Stimulated activated naive B cell treated with anti-CD40 and anti-IgM and Interleukin-4, amounts not matched to agents 10 μg/mL and 1 μg/mL and 100 μg/mL, for 72 hours (primary cell): ENCODE measurements at regions not wholly inside any gene's neighbourhood (a gene's known extent, or its start where the extent isn't known, plus 50 kb on each side); places are given as distances from the start of the nearest gene placed in this dataset.

Experiments used
- ATAC-seq, 2 donors: fragments of 150-1000 bp; cut with Tn5 transposase; replicated peaks; 2 replicates each; pipeline ENCODE4 v1.10.0; 2021; ENCODE audit warnings: moderate library complexity in 1 of 2
- DNase-seq: peaks from one replicate; pipeline ENCODE4 v3.0.0; 2021
- H3K27ac Mint-ChIP-seq: one replicate; pipeline ENCODE4 v1.8.0; 2022; ENCODE audit warnings: mild to moderate bottlenecking, mixed read lengths
- H3K27me3 Mint-ChIP-seq, 2 donors: one replicate each; pipeline ENCODE4 v1.8.0; 2022; ENCODE audit warnings: mixed read lengths in 2 of 2
- H3K36me3 Mint-ChIP-seq, 2 donors: one replicate each; pipeline ENCODE4 v1.8.0; 2022; ENCODE audit warnings: mixed read lengths in 2 of 2, mild to moderate bottlenecking in 1 of 2
- H3K4me1 Mint-ChIP-seq, 2 donors: one replicate each; pipeline ENCODE4 v1.8.0; 2022; ENCODE audit warnings: mixed read lengths in 2 of 2, mild to moderate bottlenecking in 1 of 2
- H3K4me3 Mint-ChIP-seq, 2 donors: one replicate each; pipeline ENCODE4 v1.8.0; 2022; ENCODE audit warnings: mild to moderate bottlenecking in 2 of 2, mixed read lengths in 2 of 2, moderate library complexity in 1 of 2
- H3K9me3 Mint-ChIP-seq, 2 donors: one replicate each; pipeline ENCODE4 v1.8.0; 2022; ENCODE audit warnings: mixed read lengths in 2 of 2, mild to moderate bottlenecking in 1 of 2

GRCh38 chr14:42437809-42438208 is 831.1 kb downstream of the LRFN5 start:
- DNase-seq: no peak
- peak; percentile 34 to 57 for ATAC-seq
- H3K4me3 Mint-ChIP-seq: no peak overlapping the region
- H3K27ac Mint-ChIP-seq: no peak overlapping the region
- H3K36me3 Mint-ChIP-seq: no peaks in the 10 kb centered on the region
- no peaks in the 10 kb centered on the region for H3K27me3 Mint-ChIP-seq
- peaks cover 0 to 3% of the 10 kb centered on the region in 2 donors for H3K9me3 Mint-ChIP-seq
- H3K4me1 Mint-ChIP-seq: peaks cover 0 to 3% of the 10 kb centered on the region in 2 donors

- ATAC-seq (no peak), DNase-seq (no peak)
- no peaks in the 10 kb centered on the region for H3K27me3 Mint-ChIP-seq
- no peaks in the 10 kb centered on the region for H3K36me3 Mint-ChIP-seq
- peaks cover 6 to 8% of the 10 kb centered on the region in 2 donors for H3K9me3 Mint-ChIP-seq
- H3K27ac Mint-ChIP-seq: peak overlapping the region; percentile 43
- peak overlapping the region in 1 of 2 donors; percentile 7 for H3K4me3 Mint-ChIP-seq
- H3K4me1 Mint-ChIP-seq: peaks cover 6 to 11% of the 10 kb centered on the region in 2 donors
Observed at GRCh38 chr14:42429401-42429800, 822.7 kb downstream of the LRFN5 start.

GRCh38 chr14:42428996-42429395 is 822.3 kb downstream of the LRFN5 start:
- peaks cover 6 to 8% of the 10 kb centered on the region in 2 donors for H3K9me3 Mint-ChIP-seq
- peak overlapping the region in 1 of 2 donors; percentile 7 for H3K4me3 Mint-ChIP-seq
- peak overlapping the region; percentile 43 for H3K27ac Mint-ChIP-seq
- H3K36me3 Mint-ChIP-seq: no peaks in the 10 kb centered on the region
- peak; percentile 98 for ATAC-seq
- no peaks in the 10 kb centered on the region for H3K27me3 Mint-ChIP-seq
- H3K4me1 Mint-ChIP-seq: peaks cover 6 to 11% of the 10 kb centered on the region in 2 donors
- peak; percentile 56 for DNase-seq

GRCh38 chr14:42424501-42424900 is 817.8 kb downstream of the LRFN5 start:
- no peak for ATAC-seq
- H3K9me3 Mint-ChIP-seq: no peaks in the 10 kb centered on the region
- H3K27ac Mint-ChIP-seq: no peak overlapping the region
- H3K27me3 Mint-ChIP-seq: no peaks in the 10 kb centered on the region
- H3K4me1 Mint-ChIP-seq: peaks cover 8 to 10% of the 10 kb centered on the region in 2 donors
- DNase-seq: no peak
- H3K36me3 Mint-ChIP-seq: no peaks in the 10 kb centered on the region
- no peak overlapping the region for H3K4me3 Mint-ChIP-seq

- no peak for DNase-seq
- Mint-ChIP-seq H3K27me3 (no peaks in the 10 kb centered on the region), H3K4me1 (peaks cover 0 to 1% of the 10 kb centered on the region in 2 donors), H3K9me3 (no peaks in the 10 kb centered on the region), H3K27ac (no peak overlapping the region), H3K4me3 (no peak overlapping the region), H3K36me3 (no peaks in the 10 kb centered on the region)
- ATAC-seq: peak in 1 of 2 donors; percentile 58
Observed at GRCh38 chr14:42421377-42422078, 814.9 kb downstream of the LRFN5 start.

- Mint-ChIP-seq H3K4me3 (no peak overlapping the region), H3K4me1 (peaks cover 0 to 1% of the 10 kb centered on the region in 2 donors), H3K9me3 (no peaks in the 10 kb centered on the region), H3K27me3 (no peaks in the 10 kb centered on the region), H3K36me3 (no peaks in the 10 kb centered on the region), H3K27ac (no peak overlapping the region)
- DNase-seq (no peak), ATAC-seq (no peak)
Observed at GRCh38 chr14:42420071-42420470, 813.4 kb downstream of the LRFN5 start.

- ATAC-seq: no peak
- H3K9me3 Mint-ChIP-seq: peaks cover 0 to 5% of the 10 kb centered on the region in 2 donors
Observed at GRCh38 chr14:42407153-42407552, 800.5 kb downstream of the LRFN5 start.

GRCh38 chr14:42391146-42391834 is 784.6 kb downstream of the LRFN5 start:
- Mint-ChIP-seq H3K36me3 (no peaks in the 10 kb centered on the region), H3K27ac (no peak overlapping the region), H3K27me3 (no peaks in the 10 kb centered on the region), H3K4me1 (no peaks in the 10 kb centered on the region), H3K4me3 (no peak overlapping the region), H3K9me3 (peaks cover 0 to 3% of the 10 kb centered on the region in 2 donors)
- DNase-seq: no peak
- ATAC-seq: no peak

More at GRCh38 chr14:42407153-42407552, 800.5 kb downstream of the LRFN5 start:
- Mint-ChIP-seq H3K4me3 (no peak overlapping the region), H3K4me1 (no peaks in the 10 kb centered on the region), H3K27me3 (no peaks in the 10 kb centered on the region), H3K36me3 (no peaks in the 10 kb centered on the region), H3K27ac (no peak overlapping the region)
- no peak for DNase-seq

GRCh38 chr14:42378880-42379279 is 772.2 kb downstream of the LRFN5 start:
- Mint-ChIP-seq H3K27ac (no peak overlapping the region), H3K4me3 (no peak overlapping the region), H3K36me3 (no peaks in the 10 kb centered on the region), H3K27me3 (no peaks in the 10 kb centered on the region), H3K9me3 (peaks cover 0 to 3% of the 10 kb centered on the region in 2 donors), H3K4me1 (no peaks in the 10 kb centered on the region)
- DNase-seq (no peak), ATAC-seq (no peak)

- Mint-ChIP-seq H3K27ac (no peak overlapping the region), H3K27me3 (no peaks in the 10 kb centered on the region), H3K4me1 (no peaks in the 10 kb centered on the region), H3K36me3 (no peaks in the 10 kb centered on the region), H3K4me3 (no peak overlapping the region), H3K9me3 (peaks cover 0 to 3% of the 10 kb centered on the region in 2 donors)
- ATAC-seq (no peak), DNase-seq (no peak)
Observed at GRCh38 chr14:42378274-42378673, 771.6 kb downstream of the LRFN5 start.

GRCh38 chr14:42374332-42374731 is 767.7 kb downstream of the LRFN5 start:
- H3K27me3 Mint-ChIP-seq: no peaks in the 10 kb centered on the region
- H3K4me1 Mint-ChIP-seq: no peaks in the 10 kb centered on the region
- H3K36me3 Mint-ChIP-seq: no peaks in the 10 kb centered on the region
- no peak overlapping the region for H3K4me3 Mint-ChIP-seq
- H3K27ac Mint-ChIP-seq: no peak overlapping the region
- H3K9me3 Mint-ChIP-seq: peaks cover 0 to 2% of the 10 kb centered on the region in 2 donors
- no peak for DNase-seq
- no peak for ATAC-seq

- Mint-ChIP-seq H3K9me3 (no peaks in the 10 kb centered on the region), H3K27ac (no peak overlapping the region), H3K4me1 (no peaks in the 10 kb centered on the region), H3K27me3 (no peaks in the 10 kb centered on the region), H3K4me3 (no peak overlapping the region), H3K36me3 (no peaks in the 10 kb centered on the region)
- ATAC-seq: no peak
- DNase-seq: no peak
Observed at GRCh38 chr14:42370056-42370455, 763.4 kb downstream of the LRFN5 start.

GRCh38 chr14:42368234-42368633 is 761.6 kb downstream of the LRFN5 start:
- ATAC-seq: no peak
- Mint-ChIP-seq H3K27me3 (no peaks in the 10 kb centered on the region), H3K36me3 (no peaks in the 10 kb centered on the region), H3K27ac (no peak overlapping the region), H3K9me3 (no peaks in the 10 kb centered on the region), H3K4me1 (no peaks in the 10 kb centered on the region), H3K4me3 (no peak overlapping the region)
- DNase-seq: no peak

- Mint-ChIP-seq H3K27ac (peak overlapping the region; percentile 52), H3K4me1 (peaks cover 8 to 13% of the 10 kb centered on the region in 2 donors), H3K9me3 (peaks cover 0 to 3% of the 10 kb centered on the region in 2 donors), H3K27me3 (no peaks in the 10 kb centered on the region), H3K36me3 (no peaks in the 10 kb centered on the region), H3K4me3 (no peak overlapping the region)
- DNase-seq (no peak), ATAC-seq (peak; percentile 95)
Observed at GRCh38 chr14:42353315-42353714, 746.6 kb downstream of the LRFN5 start.

GRCh38 chr14:42335918-42336317 is 729.2 kb downstream of the LRFN5 start:
- H3K36me3 Mint-ChIP-seq: no peaks in the 10 kb centered on the region
- H3K27me3 Mint-ChIP-seq: no peaks in the 10 kb centered on the region
- DNase-seq: no peak
- no peak overlapping the region for H3K27ac Mint-ChIP-seq
- H3K9me3 Mint-ChIP-seq: peaks cover 0 to 2% of the 10 kb centered on the region in 2 donors
- ATAC-seq: no peak
- no peak overlapping the region for H3K4me3 Mint-ChIP-seq
- H3K4me1 Mint-ChIP-seq: peaks cover 4 to 5% of the 10 kb centered on the region in 2 donors
